ENCODE measurements at regions not wholly inside any gene's neighbourhood (a gene's known extent, or its start where the extent isn't known, plus 50 kb on each side); places are given as distances from the start of the nearest gene placed in this dataset.

GRCh38 chr7:41219276-41219675, 483.6 kb downstream of the INHBA start:
- DNase-seq = no peak

- DNase-seq = no peak
Measured at GRCh38 chr7:41217306-41217705, 485.6 kb downstream of the INHBA start.

- DNase-seq = no peak
Measured at GRCh38 chr7:41207141-41207540, 495.7 kb downstream of the INHBA start.

GRCh38 chr7:41206267-41206666, 496.6 kb downstream of the INHBA start:
- DNase-seq = no peak

- DNase-seq = no peak
Measured at GRCh38 chr7:41205600-41205999, 497.3 kb downstream of the INHBA start.

GRCh38 chr7:41203542-41203941, 499.3 kb downstream of the INHBA start:
- DNase-seq = no peak

GRCh38 chr7:41201021-41201420, 501.9 kb downstream of the INHBA start:
- DNase-seq = no peak

- DNase-seq = no peak
Measured at GRCh38 chr7:41199136-41199535, 503.8 kb downstream of the INHBA start.

GRCh38 chr7:41198502-41198901, 504.4 kb downstream of the INHBA start:
- no peak for DNase-seq

GRCh38 chr7:41197769-41198168, 505.1 kb downstream of the INHBA start:
- DNase-seq = no peak

GRCh38 chr7:41193738-41194282, 509.1 kb downstream of the INHBA start:
- no peak for DNase-seq

GRCh38 chr7:41190581-41190980, 512.3 kb downstream of the INHBA start:
- DNase-seq = no peak

- DNase-seq = no peak
Measured at GRCh38 chr7:41189866-41190265, 513.0 kb downstream of the INHBA start.

GRCh38 chr7:41188163-41189130, 514.4 kb downstream of the INHBA start:
- DNase-seq = no peak

- DNase-seq = no peak
Measured at GRCh38 chr7:41187322-41187721, 515.6 kb downstream of the INHBA start.

GRCh38 chr7:41185851-41186250, 517.0 kb downstream of the INHBA start:
- no peak for DNase-seq

- no peak for DNase-seq
Measured at GRCh38 chr7:41183741-41184140, 519.1 kb downstream of the INHBA start.

GRCh38 chr7:41182782-41183181, 520.1 kb downstream of the INHBA start:
- DNase-seq = no peak

- DNase-seq = no peak
Measured at GRCh38 chr7:41175435-41175834, 527.5 kb downstream of the INHBA start.

- no peak for DNase-seq
Measured at GRCh38 chr7:41174521-41174920, 528.4 kb downstream of the INHBA start.

GRCh38 chr7:41170466-41170865, 532.4 kb downstream of the INHBA start:
- DNase-seq = no peak

GRCh38 chr7:41169317-41169716, 533.6 kb downstream of the INHBA start:
- DNase-seq = no peak

- no peak for DNase-seq
Measured at GRCh38 chr7:41167836-41168235, 535.1 kb downstream of the INHBA start.

GRCh38 chr7:41164440-41164839, 538.5 kb downstream of the INHBA start:
- no peak for DNase-seq

All from T-helper 1 cell (primary cell).